Testis (tissue), 2 donors: ENCODE measurements at regions not wholly inside any gene's neighbourhood (a gene's known extent, or its start where the extent isn't known, plus 50 kb on each side); places are given as distances from the start of the nearest gene placed in this dataset.
"Not testable (repeated sequence)": the region's sequence is repeated elsewhere in the genome, so short reads cannot be mapped to it uniquely, and the experiment has no call there.

Experiments
- DNase-seq: peaks from one replicate; pipeline ENCODE4 v3.0.0-alpha.2; 2019
- H3K27ac ChIP-seq, 2 donors: fragments of 200-600 bp; sonication (generic); one replicate each; pipeline ENCODE4 v1.5.1; 2019
- H3K27me3 ChIP-seq: fragments of 200-600 bp; sonication (generic); one replicate; pipeline ENCODE4 v1.5.1; 2019
- H3K36me3 ChIP-seq: fragments of 200-600 bp; sonication (generic); one replicate; pipeline ENCODE4 v1.5.1; 2017; ENCODE audit warnings: low read depth; ENCODE audit errors: missing control alignments
- H3K4me1 ChIP-seq: fragments of 200-600 bp; sonication (generic); one replicate; pipeline ENCODE4 v1.5.1; 2019
- H3K4me3 ChIP-seq, 2 donors: fragments of 200-600 bp; sonication (generic); one replicate each; pipeline ENCODE4 v1.5.1; 2017 to 2019
- H3K9me3 ChIP-seq: fragments of 200-600 bp; sonication (generic); one replicate; pipeline ENCODE4 v1.5.1; 2017
- POLR2A ChIP-seq: fragments of 450-650 bp; IDR thresholded peaks from one replicate; pipeline ENCODE4 v1.6.1; 2017; ENCODE audit warnings: antibody characterized with exemption, mild to moderate bottlenecking, moderate library complexity
- WGBS, 2 donors: methylation state at CpG; one replicate each; pipeline ENCODE4 v1.1.5; 2018; 5-methylcytosine and 5-hydroxymethylcytosine counted together
- intact Hi-C: fragments of 100-400 bp; cut with DNase I; formaldehyde crosslinking; loops from one replicate; pipeline ENCODE4 v1.15.1; 2023; ENCODE audit warnings: low total_unique reads
- TF ChIP-seq, protein P1 (sequence below), 3 experiments: fragments of 450-650 bp in 2 of 3; fragments of 200-600 bp in 1 of 3; sonication (generic) in 1 of 3; IDR thresholded peaks; one replicate each; pipeline ENCODE4 v1.5.1; 2016 to 2019; ENCODE audit warnings: antibody characterized with exemption in 3 of 3, mild to moderate bottlenecking in 2 of 3, moderate library complexity in 1 of 3

DNA sequence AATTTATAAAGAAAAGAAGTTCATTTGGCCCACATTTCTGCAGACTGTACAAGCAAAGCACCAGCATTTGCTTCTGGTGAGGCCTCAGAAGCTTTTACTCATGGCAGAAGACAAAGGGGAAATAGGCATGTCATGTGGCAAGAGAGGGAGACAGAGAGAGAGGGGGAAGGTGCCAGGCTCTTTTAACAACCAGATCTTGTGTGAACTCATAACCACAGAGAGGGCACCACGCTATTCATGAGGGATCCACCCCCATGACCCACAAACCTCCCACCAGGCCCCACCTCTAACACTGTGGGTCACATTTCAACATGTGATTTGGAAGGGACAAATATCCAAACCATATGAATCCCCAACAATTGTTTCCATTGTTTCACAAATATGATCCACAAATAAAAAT lies 467.9 kb downstream of the SIPA1L2 start:
- intact Hi-C loops, result no loop called here
- no peak for DNase-seq

DNA sequence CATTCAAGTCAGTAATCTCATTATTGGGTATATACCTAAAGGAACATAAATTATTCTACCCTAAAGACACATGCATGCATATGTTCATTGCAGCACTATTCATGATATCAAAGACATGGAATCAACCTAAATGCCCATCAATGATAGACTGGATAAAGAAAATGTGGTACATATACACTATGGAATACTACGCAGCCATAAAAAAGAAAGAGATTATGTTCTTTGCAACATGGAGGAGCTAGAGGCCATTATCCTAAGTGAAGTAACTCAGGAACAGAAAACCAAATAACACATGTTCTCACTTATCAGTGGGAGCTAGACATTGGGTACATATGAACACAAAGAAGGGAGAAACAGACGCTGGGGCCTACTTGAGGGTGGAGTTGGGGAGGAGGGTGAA lies 471.4 kb downstream of the SIPA1L2 start:
- H3K27ac ChIP-seq, H3K27me3 ChIP-seq, H3K4me3 ChIP-seq, H3K4me1 ChIP-seq, DNase-seq, H3K36me3 ChIP-seq, intact Hi-C loops, H3K9me3 ChIP-seq: not testable (repeated sequence)
- 94 to 97% methylated on average over 2 of the region's 2 CpGs for WGBS, 2 donors

More for the DNA sequence above, 467.9 kb downstream of the SIPA1L2 start:
- Histone ChIP-seq H3K27me3 (no peaks in the 10 kb centered on the region), H3K4me1 (no peaks in the 10 kb centered on the region), H3K9me3 (no peaks in the 10 kb centered on the region), H3K36me3 (no peaks in the 10 kb centered on the region), H3K4me3 (no peak overlapping the region), H3K27ac (no peak overlapping the region)
- WGBS, 2 donors, result 72 to 83% methylated on average over 1 of the region's 1 CpG
- TF ChIP-seq POLR2A, result no peak

DNA sequence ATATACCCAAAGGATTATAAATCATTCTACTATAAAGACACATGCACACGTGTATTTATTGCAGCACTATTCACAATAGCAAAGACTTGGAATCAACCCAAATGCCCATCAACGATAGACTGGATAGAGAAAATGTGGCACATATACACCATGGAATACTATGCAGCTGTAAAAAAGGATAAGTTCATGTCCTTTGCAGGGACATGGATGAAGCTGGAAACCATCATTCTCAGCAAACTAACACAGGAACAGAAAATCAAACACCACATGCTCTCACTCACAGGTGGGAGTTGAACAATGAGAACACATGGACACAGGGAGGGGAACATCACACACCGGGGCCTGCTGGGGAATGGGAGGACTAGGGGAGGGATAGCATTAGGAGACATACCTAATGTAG lies 473.9 kb downstream of the SIPA1L2 start:
- H3K27me3 ChIP-seq, H3K36me3 ChIP-seq, intact Hi-C loops, H3K9me3 ChIP-seq, H3K4me1 ChIP-seq, H3K4me3 ChIP-seq, DNase-seq, H3K27ac ChIP-seq: not testable (repeated sequence)
- 94% methylated on average over 3 of the region's 3 CpGs for WGBS, 2 donors

DNA sequence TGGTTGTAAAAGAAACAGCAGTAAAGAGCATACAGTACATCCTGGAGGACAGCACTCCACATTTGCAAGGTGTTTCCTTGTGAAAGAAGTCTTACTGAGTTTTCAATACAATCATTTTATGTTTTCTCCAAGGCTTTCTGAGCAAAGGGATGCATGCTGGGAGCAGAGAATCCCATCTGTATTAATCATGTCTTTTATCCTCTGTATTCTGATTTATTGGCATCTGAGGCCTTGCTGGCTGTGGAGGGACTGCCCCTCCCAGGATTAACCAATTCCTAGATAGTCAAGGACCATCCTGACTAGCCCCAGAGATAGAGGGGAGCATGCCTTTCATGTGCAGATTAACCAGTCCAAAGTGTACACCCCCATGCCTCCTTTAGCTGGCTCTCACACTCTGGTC lies 476.3 kb downstream of the SIPA1L2 start:
- Histone ChIP-seq H3K4me1 (no peaks in the 10 kb centered on the region), H3K27me3 (no peaks in the 10 kb centered on the region), H3K9me3 (no peaks in the 10 kb centered on the region), H3K4me3 (no peak overlapping the region), H3K36me3 (no peaks in the 10 kb centered on the region), H3K27ac (no peak overlapping the region)
- DNase-seq, result no peak
- intact Hi-C loops, result no loop called here
- TF ChIP-seq, protein P1, sequence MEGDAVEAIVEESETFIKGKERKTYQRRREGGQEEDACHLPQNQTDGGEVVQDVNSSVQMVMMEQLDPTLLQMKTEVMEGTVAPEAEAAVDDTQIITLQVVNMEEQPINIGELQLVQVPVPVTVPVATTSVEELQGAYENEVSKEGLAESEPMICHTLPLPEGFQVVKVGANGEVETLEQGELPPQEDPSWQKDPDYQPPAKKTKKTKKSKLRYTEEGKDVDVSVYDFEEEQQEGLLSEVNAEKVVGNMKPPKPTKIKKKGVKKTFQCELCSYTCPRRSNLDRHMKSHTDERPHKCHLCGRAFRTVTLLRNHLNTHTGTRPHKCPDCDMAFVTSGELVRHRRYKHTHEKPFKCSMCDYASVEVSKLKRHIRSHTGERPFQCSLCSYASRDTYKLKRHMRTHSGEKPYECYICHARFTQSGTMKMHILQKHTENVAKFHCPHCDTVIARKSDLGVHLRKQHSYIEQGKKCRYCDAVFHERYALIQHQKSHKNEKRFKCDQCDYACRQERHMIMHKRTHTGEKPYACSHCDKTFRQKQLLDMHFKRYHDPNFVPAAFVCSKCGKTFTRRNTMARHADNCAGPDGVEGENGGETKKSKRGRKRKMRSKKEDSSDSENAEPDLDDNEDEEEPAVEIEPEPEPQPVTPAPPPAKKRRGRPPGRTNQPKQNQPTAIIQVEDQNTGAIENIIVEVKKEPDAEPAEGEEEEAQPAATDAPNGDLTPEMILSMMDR (IDR thresholded peaks at IDR 0.05), result no peak
- TF ChIP-seq POLR2A, result no peak

DNA sequence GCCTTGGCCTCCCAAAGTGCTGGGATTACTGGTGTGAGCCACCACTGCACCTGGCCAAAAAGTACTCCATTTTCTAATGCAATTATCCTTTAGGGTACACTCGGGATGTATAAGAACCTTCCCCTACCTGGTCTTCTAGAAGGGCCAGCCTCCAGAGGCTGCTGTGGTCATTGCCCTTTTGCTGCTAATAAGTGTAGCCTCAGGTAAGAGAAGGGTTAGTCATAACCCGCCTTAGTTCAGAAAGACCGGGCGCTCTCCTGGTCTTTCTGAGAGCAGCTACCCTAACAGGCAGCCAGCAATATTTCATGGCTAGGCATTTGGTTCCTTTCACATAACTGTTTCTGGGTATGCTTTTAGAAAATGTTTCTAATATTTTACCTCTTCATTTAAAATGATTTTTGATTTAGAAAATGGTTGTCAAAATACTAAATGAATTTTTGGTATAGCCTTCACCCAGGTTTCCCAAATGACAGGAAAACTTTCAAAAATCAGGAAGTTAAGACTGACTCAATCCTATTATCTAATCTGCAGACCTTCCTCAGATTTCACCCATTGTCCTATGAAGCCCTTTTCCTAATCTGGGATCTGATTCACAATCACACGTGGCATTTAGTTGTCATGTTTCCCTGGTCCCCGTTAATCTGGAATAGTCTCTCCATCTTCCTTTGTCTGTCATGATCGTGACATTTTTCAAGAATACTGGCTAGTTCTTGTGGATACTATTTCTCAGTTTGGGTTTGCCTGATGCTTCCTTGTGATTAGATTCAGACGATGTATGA lies 479.0 kb downstream of the SIPA1L2 start:
- Histone ChIP-seq H3K4me3 (no peak overlapping the region), H3K9me3 (no peaks in the 10 kb centered on the region), H3K36me3 (no peaks in the 10 kb centered on the region), H3K27ac (no peak overlapping the region), H3K27me3 (no peaks in the 10 kb centered on the region), H3K4me1 (no peaks in the 10 kb centered on the region)
- no peak for TF ChIP-seq POLR2A
- TF ChIP-seq, protein P1 (IDR thresholded peaks at IDR 0.05), result no peak
- 86 to 89% methylated on average over 8 of the region's 8 CpGs for WGBS, 2 donors
- no peak for DNase-seq
- intact Hi-C loops, result no loop called here

DNA sequence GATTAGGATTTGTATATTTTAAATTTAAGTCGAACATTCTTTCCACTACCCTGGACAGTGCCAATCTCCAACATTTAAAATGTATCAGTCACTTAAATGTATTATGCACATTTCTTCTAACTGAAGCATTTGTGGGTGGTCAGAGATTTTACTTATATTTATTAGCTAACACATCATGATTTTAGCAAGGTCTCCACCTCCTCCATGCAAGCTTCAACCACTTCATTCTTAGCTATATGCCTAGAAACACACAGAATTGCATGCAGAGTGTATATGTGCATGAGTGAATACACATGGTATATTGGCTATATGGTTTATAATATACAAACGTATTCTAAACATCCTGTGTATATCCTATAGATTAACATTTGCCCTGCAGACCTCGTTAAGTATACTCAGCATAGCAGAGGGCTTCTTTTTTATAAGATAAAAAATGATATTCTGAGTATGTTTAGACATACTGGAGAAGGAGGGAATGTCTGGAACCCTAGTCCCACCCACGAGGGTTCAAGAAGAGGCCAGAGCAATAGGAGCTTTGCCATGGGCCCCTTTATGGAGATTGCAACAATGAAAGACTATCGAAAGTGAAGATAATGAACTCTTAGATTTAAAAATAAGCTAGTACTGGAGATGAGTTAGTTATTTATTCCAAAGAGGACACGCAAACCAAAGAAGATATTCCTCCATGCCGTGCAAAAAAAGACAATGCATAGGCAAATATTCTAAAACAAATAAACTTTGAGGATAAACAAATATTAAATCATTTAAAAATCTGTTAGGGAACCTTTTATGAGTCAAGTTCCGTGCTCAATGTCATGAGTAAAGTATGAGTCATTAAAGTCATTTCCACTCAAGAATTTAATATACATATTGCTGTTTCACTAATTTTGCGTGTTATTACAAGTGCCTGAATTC lies 480.4 kb downstream of the SIPA1L2 start:
- Histone ChIP-seq H3K27ac (no peak overlapping the region), H3K27me3 (no peaks in the 10 kb centered on the region), H3K4me1 (no peaks in the 10 kb centered on the region), H3K4me3 (no peak overlapping the region), H3K36me3 (no peaks in the 10 kb centered on the region), H3K9me3 (no peaks in the 10 kb centered on the region)
- no peak for TF ChIP-seq POLR2A
- TF ChIP-seq, protein P1 (IDR thresholded peaks at IDR 0.05), result no peak
- no peak for DNase-seq
- 65 to 70% methylated on average over 9 of the region's 9 CpGs for WGBS, 2 donors
- intact Hi-C loops, result no loop called here
